Pancreas (tissue), 10 donors: ENCODE measurements at regions not wholly inside any gene's neighbourhood (a gene's known extent, or its start where the extent isn't known, plus 50 kb on each side); places are given as distances from the start of the nearest gene placed in this dataset.

ENCODE experiments used
- ATAC-seq, 4 donors: fragments of 200-7000 bp; cut with Tn5 transposase; one replicate each; pipeline versions ENCODE4 v1.8.0 to v1.9.1; 2020; ENCODE audit warnings: mild to moderate bottlenecking in 4 of 4, moderate library complexity in 4 of 4
- DNase-seq, 6 donors: peaks; one replicate each; pipeline ENCODE4 v3.0.0-alpha.2; 2020
- FAIRE-seq: peaks from 2 replicates; lab custom pipeline; 2012; peaks lifted over from hg19 to GRCh38; lab: Jason Lieb, UNC
- H3K27ac ChIP-seq, 4 donors: fragments of 200-600 bp; sonication (generic); 1 replicate in 3 of 4; 2 replicates in 1 of 4; pipeline versions ENCODE4 v1.5.0 to v1.8.0; 2020
- H3K27me3 ChIP-seq, 4 donors: fragments of 200-600 bp; one replicate each; pipeline ENCODE4 v1.8.0; 2021
- H3K36me3 ChIP-seq, 3 donors: fragments of 200-600 bp; sonication (generic) in 1 of 3; one replicate each; pipeline versions ENCODE4 v1.5.0 to v1.8.0; 2020 to 2021
- H3K4me1 ChIP-seq, 3 donors: fragments of 200-600 bp; one replicate each; pipeline ENCODE4 v1.8.0; 2021
- H3K4me3 ChIP-seq, 4 donors: fragments of 200-600 bp; sonication (generic) in 2 of 4; one replicate each; pipeline versions ENCODE4 v1.5.0 to v1.8.0; 2020 to 2021
- H3K9me3 ChIP-seq, 4 donors: fragments of 200-600 bp; one replicate each; pipeline ENCODE4 v1.8.0; 2021
- WGBS, 2 donors: extraction: QIAGEN DNeasy Blood & Tissue Kit; methylation state at CpG; one replicate each; pipeline ENCODE4 v1.1.7; 2013; 5-methylcytosine and 5-hydroxymethylcytosine counted together
- intact Hi-C, 3 donors: fragments of 100-400 bp; cut with DNase I; formaldehyde crosslinking; loops; one replicate each; pipeline versions ENCODE4 v1.11.1 to v1.14.2; 2022
- TF ChIP-seq, protein P1 (sequence below), 4 donors: fragments of 200-600 bp; sonication (generic) in 3 of 4; IDR thresholded peaks; one replicate each; pipeline versions ENCODE4 v1.5.0 to v1.8.0; 2021; ENCODE audit warnings: antibody characterized with exemption in 4 of 4
- donor health status: healthy with polysubstance abuse.
- donor health status: DM: no; HTN: no; CAD: no; lungs with moderate emphysema.
- donor health status: DM: no; HTN: no; CAD: no.
- donor health status: control.
- donor health status: control.
- donor health status: Bipolar disorder and iron deficiency.
- donor health status: DM: yes; HTN: yes; CAD: no.
- donor health status: DM: no; HTN: no; CAD: no.
- donor health status: DM: no; HTN: no; CAD: no.
- donor health status: DM: yes; HTN: yes; CAD: no.

DNA sequence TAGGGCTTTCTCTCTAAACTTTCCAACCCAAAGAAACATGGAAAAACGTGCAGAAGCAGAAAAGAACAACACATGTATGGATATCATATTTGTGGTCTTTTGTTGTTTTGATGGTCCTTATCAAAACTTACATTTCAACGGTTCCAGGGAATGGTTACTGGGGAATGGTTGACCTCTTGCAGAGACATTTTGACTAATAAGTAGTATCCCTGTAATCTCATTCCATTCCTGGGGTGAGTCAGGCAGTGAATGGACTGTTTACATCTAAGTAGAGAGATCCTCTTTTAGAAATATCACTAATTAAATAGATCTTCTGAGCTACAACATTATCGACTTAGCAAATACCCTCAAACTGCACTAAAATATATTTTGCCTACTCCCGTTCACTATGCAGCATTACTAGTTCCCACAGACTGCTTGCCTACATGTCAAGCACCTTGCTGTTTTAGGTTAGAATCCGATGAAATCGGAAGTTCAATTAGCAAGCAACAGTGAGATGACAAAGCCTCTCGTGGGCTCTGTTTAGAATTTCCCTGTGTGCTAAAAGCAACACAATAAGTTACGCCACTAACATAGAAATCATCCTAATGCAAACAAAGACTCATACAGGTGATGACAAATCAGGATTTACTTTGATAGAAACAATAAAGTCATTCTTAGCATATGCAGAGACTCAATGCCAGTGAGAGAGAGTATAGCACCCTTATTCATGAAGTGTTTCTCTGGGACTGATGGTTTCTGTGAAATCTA is 797.7 kb upstream of the ARGLU1 start:
- WGBS, 2 donors: 44 to 46% methylated on average over 8 of the region's 8 CpGs
- FAIRE-seq: no peak
- H3K27ac ChIP-seq: no peak overlapping the region

DNA sequence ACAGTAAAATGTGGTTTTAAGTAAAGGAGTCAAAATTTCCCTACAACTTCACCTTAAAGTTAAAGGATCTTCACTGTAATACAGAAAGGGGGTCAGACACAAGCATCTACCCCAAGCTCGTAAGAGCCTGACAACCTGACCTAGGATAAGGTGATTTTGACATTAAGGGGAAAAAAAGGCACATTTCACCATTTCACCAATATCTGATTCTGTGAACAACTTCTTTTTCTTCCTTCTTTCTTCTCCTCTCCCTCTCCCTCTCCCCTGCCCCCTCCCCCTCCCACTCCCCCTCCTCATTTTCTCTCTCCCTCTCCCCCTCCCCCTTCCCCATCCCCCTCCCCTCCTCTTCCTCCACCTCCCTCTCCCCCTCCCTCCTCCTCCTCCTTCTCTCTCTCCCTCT is 796.7 kb upstream of the ARGLU1 start:
- H3K4me1 ChIP-seq: no peaks in the 10 kb centered on the region
- H3K4me3 ChIP-seq: no peak overlapping the region
- H3K27me3 ChIP-seq: no peaks in the 10 kb centered on the region
- no peaks in the 10 kb centered on the region for H3K9me3 ChIP-seq
- H3K27ac ChIP-seq: no peak overlapping the region
- DNase-seq (no peak), FAIRE-seq (no peak), ATAC-seq (no peak)
- H3K36me3 ChIP-seq: no peaks in the 10 kb centered on the region
- TF ChIP-seq, protein P1, sequence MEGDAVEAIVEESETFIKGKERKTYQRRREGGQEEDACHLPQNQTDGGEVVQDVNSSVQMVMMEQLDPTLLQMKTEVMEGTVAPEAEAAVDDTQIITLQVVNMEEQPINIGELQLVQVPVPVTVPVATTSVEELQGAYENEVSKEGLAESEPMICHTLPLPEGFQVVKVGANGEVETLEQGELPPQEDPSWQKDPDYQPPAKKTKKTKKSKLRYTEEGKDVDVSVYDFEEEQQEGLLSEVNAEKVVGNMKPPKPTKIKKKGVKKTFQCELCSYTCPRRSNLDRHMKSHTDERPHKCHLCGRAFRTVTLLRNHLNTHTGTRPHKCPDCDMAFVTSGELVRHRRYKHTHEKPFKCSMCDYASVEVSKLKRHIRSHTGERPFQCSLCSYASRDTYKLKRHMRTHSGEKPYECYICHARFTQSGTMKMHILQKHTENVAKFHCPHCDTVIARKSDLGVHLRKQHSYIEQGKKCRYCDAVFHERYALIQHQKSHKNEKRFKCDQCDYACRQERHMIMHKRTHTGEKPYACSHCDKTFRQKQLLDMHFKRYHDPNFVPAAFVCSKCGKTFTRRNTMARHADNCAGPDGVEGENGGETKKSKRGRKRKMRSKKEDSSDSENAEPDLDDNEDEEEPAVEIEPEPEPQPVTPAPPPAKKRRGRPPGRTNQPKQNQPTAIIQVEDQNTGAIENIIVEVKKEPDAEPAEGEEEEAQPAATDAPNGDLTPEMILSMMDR (IDR thresholded peaks at IDR 0.05): no peak
- intact Hi-C loops: no loop called here
- 56 to 81% methylated on average over 1 of the region's 1 CpG for WGBS, 2 donors

More for the DNA sequence above, 797.7 kb upstream of the ARGLU1 start:
- Histone ChIP-seq H3K36me3 (no peaks in the 10 kb centered on the region), H3K4me1 (no peaks in the 10 kb centered on the region), H3K9me3 (no peaks in the 10 kb centered on the region), H3K27me3 (no peaks in the 10 kb centered on the region), H3K4me3 (no peak overlapping the region)
- intact Hi-C loops: no loop called here
- DNase-seq: no peak
- TF ChIP-seq, protein P1 (IDR thresholded peaks at IDR 0.05): no peak
- no peak for ATAC-seq

DNA sequence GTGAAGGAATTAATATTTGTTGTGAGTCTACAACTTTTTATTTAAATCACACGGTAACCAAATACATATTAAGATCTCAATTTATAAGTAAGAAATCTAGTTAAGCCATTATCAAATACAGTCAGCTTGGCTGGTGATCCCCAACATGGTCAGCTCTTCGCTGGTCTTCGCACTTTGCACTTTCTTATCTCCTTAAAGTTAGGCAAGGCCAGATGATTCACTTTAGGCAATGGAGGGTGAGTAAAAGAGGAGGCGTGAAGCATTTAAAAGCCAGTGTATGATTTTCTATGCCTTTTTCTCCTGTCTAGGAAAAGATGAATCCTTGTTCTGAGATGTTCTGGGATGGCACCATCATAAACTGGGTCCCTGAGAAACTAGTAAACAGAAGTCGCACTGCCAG is 793.7 kb upstream of the ARGLU1 start:
- Histone ChIP-seq H3K4me3 (no peak overlapping the region), H3K9me3 (no peaks in the 10 kb centered on the region), H3K27ac (no peak overlapping the region), H3K36me3 (no peaks in the 10 kb centered on the region), H3K27me3 (no peaks in the 10 kb centered on the region), H3K4me1 (no peaks in the 10 kb centered on the region)
- no peak for ATAC-seq
- TF ChIP-seq, protein P1 (IDR thresholded peaks at IDR 0.05): no peak
- intact Hi-C loops: no loop called here
- no peak for FAIRE-seq
- 62 to 67% methylated on average over 5 of the region's 5 CpGs for WGBS, 2 donors
- DNase-seq: no peak

DNA sequence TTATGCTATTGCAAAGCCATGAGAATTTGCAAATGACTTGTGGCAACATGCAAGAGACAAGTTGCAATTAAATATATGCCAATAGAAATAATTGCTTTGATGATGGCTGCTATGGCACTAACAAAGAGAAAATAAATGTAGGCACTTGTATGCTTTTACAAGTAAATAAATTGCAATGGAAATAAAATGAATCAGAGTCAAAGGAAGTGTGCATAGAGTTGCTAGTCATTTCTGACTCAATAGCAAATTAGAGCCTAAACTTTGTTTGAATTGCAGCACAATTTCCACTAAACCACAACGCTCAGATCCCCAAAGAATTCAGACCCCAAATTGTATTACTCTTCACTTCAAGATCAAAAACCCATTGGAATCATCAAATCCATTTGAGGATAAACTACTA is 792.1 kb upstream of the ARGLU1 start:
- Histone ChIP-seq H3K4me3 (no peak overlapping the region), H3K27ac (no peak overlapping the region), H3K36me3 (no peaks in the 10 kb centered on the region), H3K9me3 (no peaks in the 10 kb centered on the region), H3K27me3 (no peaks in the 10 kb centered on the region), H3K4me1 (no peaks in the 10 kb centered on the region)
- ATAC-seq: no peak
- intact Hi-C loops: no loop called here
- 69 to 90% methylated on average over 1 of the region's 1 CpG for WGBS, 2 donors
- TF ChIP-seq, protein P1 (IDR thresholded peaks at IDR 0.05): no peak
- DNase-seq: no peak
- no peak for FAIRE-seq

DNA sequence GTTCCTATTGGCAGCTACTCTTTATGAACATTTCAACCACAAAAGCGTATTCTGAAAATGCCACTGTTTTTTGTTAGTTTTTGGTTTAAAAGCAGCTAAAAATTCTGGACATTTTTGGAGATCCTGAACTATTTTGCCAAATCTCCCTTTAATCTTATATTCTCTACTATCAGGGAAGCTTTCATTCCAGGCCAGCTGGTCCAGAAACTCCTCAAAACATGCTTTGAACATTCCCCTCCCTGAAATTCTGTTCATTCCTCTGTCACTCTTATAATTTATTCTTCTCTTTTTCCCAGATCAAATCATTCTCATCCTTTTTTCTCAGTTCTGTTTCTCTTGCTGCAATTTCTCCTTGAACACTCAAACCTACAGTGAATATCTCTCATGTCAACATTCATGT is 790.9 kb upstream of the ARGLU1 start:
- no peaks in the 10 kb centered on the region for H3K4me1 ChIP-seq
- no peak overlapping the region for H3K4me3 ChIP-seq
- no peaks in the 10 kb centered on the region for H3K9me3 ChIP-seq
- FAIRE-seq: no peak
- no peak for DNase-seq
- TF ChIP-seq, protein P1 (IDR thresholded peaks at IDR 0.05): no peak
- ATAC-seq: no peak
- no peaks in the 10 kb centered on the region for H3K36me3 ChIP-seq
- no peaks in the 10 kb centered on the region for H3K27me3 ChIP-seq
- H3K27ac ChIP-seq: no peak overlapping the region
- intact Hi-C loops: no loop called here
- 54 to 86% methylated on average over 1 of the region's 1 CpG for WGBS, 2 donors
